ENCODE measurements at regions not wholly inside any gene's neighbourhood (a gene's known extent, or its start where the extent isn't known, plus 50 kb on each side); places are given as distances from the start of the nearest gene placed in this dataset.
"Not testable (repeated sequence)": the region's sequence is repeated elsewhere in the genome, so short reads cannot be mapped to it uniquely, and the experiment has no call there.

DNA sequence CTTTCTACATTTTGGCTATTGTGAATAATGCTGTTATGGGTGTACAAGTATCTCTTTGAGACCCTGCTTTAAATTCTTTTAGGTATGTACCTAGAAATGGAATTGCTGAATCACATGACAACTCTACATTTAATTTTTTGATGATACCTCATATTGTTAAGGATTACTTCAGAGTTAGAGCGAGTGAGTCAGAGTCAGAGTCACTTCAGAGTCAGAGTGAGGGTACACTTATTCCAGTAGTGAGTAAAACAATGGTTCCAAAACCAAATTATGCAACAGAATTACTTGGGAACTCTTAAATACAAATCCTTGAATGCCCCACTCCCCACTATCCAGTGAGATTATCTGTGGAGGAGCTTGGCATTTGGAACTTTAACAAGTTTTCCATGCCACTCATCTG lies 50.3 kb upstream of the SNRK start:
- Histone ChIP-seq H3K27ac (ENCODE audit: low read depth in 1 of 2, low read length in 2 of 2) (no peak overlapping the region), H3K27me3 (ENCODE audit: control insufficient read depth in 1 of 2, insufficient read depth in 2 of 2, low read length in 1 of 2) (no peaks in the 10 kb centered on the region), H3K4me1 (ENCODE audit: control insufficient read depth in 1 of 2, insufficient read depth in 2 of 2, low read length in 2 of 2) (no peaks in the 10 kb centered on the region), H3K4me3 (ENCODE audit: low read length in 2 of 2) (no peak overlapping the region), H3K9me3 (ENCODE audit: control insufficient read depth, low read length) (no peaks in the 10 kb centered on the region), H3K36me3 (ENCODE audit: control insufficient read depth in 1 of 2, insufficient read depth in 2 of 2, low read length in 1 of 2) (no peaks in the 10 kb centered on the region)
- intact Hi-C loops (cut with DNase I): no loop called here
- ATAC-seq (ENCODE audit: low FRiP score) (no peak), DNase-seq (no peak)
- WGBS, 2 donors: 91 to 94% methylated on average over 1 of the region's 1 CpG

DNA sequence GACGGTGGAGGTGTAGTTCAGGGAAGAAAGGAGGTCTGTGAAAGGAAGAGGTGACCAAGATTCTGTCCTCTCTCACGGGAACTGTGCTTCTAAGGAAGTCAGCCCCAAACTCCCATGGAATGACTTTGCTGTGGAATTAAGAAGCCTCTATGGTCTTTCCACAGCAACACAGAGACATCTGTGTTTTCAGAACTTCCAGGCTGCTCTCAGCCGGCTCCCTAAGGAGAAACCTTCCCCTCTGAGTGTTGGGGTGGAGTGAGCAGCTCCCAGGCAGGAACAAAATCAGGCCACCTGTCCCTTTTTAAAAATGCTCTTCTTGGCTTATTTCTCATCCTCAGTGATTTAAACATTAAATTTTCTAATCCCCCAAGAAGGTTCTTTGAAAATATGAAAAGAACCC lies 53.3 kb upstream of the SNRK start:
- Histone ChIP-seq H3K4me1 (ENCODE audit: control insufficient read depth in 1 of 2, insufficient read depth in 2 of 2, low read length in 2 of 2) (no peaks in the 10 kb centered on the region), H3K9me3 (ENCODE audit: control insufficient read depth, low read length) (no peaks in the 10 kb centered on the region), H3K36me3 (ENCODE audit: control insufficient read depth in 1 of 2, insufficient read depth in 2 of 2, low read length in 1 of 2) (no peaks in the 10 kb centered on the region), H3K27ac (ENCODE audit: low read depth in 1 of 2, low read length in 2 of 2) (no peak overlapping the region), H3K4me3 (ENCODE audit: low read length in 2 of 2) (no peak overlapping the region), H3K27me3 (ENCODE audit: control insufficient read depth in 1 of 2, insufficient read depth in 2 of 2, low read length in 1 of 2) (no peaks in the 10 kb centered on the region)
- DNase-seq: no peak
- ATAC-seq (ENCODE audit: low FRiP score): no peak
- WGBS, 2 donors: 54 to 59% methylated on average over 3 of the region's 3 CpGs
- intact Hi-C loops (cut with DNase I): no loop called here

DNA sequence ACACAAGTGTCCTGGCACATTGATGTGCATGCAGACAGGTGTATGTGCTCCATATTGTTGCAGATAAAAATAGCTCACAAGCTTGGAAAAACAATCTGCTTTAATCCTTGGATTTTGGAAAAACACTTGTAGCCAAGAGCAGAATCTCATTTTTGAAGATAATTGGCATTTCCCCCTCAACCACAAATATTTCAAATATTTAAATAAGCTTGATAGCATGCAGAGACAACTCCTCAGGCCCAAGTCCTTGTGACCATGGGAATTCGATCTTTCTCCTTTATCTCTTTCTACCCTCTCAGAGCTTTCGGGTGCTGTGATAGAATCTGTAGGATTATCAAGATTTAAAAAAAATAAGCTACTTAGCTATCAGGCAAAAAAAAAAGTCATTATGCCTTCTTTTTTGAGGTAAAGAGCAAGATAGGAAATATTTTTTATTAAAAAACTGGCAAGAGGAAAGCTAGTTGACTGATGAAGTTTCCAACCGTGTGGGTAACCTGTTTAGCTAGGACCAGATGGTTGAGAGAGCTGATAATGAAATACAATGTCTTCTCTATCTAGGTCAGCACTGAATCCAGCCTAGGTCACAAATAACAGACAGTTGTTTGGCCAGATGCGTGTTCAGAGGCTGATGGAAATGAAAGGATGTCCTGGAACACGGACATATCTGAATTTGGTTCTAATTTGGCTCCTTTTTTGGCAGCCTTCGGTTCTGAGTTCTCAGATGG lies 54.9 kb upstream of the SNRK start:
- Histone ChIP-seq H3K27ac (ENCODE audit: low read depth in 1 of 2, low read length in 2 of 2) (no peak overlapping the region), H3K4me1 (ENCODE audit: control insufficient read depth in 1 of 2, insufficient read depth in 2 of 2, low read length in 2 of 2) (no peaks in the 10 kb centered on the region), H3K36me3 (ENCODE audit: control insufficient read depth in 1 of 2, insufficient read depth in 2 of 2, low read length in 1 of 2) (no peaks in the 10 kb centered on the region), H3K9me3 (ENCODE audit: control insufficient read depth, low read length) (no peaks in the 10 kb centered on the region), H3K27me3 (ENCODE audit: control insufficient read depth in 1 of 2, insufficient read depth in 2 of 2, low read length in 1 of 2) (no peaks in the 10 kb centered on the region), H3K4me3 (ENCODE audit: low read length in 2 of 2) (no peak overlapping the region)
- WGBS, 2 donors: 61 to 68% methylated on average over 6 of the region's 6 CpGs
- DNase-seq: no peak
- no peak for ATAC-seq (ENCODE audit: low FRiP score)
- intact Hi-C loops (cut with DNase I): no loop called here

- DNase-seq; H3K4me3 ChIP-seq (ENCODE audit: low read length in 2 of 2); H3K36me3 ChIP-seq (ENCODE audit: control insufficient read depth in 1 of 2, insufficient read depth in 2 of 2, low read length in 1 of 2); H3K4me1 ChIP-seq (ENCODE audit: control insufficient read depth in 1 of 2, insufficient read depth in 2 of 2, low read length in 2 of 2); H3K9me3 ChIP-seq (ENCODE audit: control insufficient read depth, low read length); H3K27ac ChIP-seq (ENCODE audit: low read depth in 1 of 2, low read length in 2 of 2); ATAC-seq (ENCODE audit: low FRiP score); H3K27me3 ChIP-seq (ENCODE audit: control insufficient read depth in 1 of 2, insufficient read depth in 2 of 2, low read length in 1 of 2); intact Hi-C loops (cut with DNase I): not testable (repeated sequence)
- WGBS, 2 donors: 90 to 91% methylated on average over 4 of the region's 4 CpGs
These were observed 56.5 kb upstream of the SNRK start for GRCh38 chr3:43229865-43230264.

DNA sequence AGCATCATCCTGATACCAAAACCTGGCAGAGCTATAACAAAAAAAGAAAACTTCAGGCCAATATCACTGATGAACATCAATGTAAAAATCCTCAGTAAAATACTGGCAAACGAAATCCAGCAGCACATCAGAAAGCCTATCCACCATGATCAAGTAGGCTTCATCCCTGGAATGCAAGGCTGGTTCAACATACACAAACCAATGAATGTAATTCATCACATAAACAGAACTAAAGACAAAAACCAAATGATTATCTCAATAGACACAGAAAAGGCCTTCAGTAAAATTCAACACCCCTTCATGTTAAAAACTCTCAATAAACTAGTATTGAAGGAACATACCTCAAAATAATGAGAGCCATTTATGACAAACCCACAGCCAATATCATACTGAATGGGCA lies 58.7 kb upstream of the SNRK start:
- ATAC-seq (ENCODE audit: low FRiP score); H3K4me3 ChIP-seq (ENCODE audit: low read length in 2 of 2); H3K27ac ChIP-seq (ENCODE audit: low read depth in 1 of 2, low read length in 2 of 2); H3K36me3 ChIP-seq (ENCODE audit: control insufficient read depth in 1 of 2, insufficient read depth in 2 of 2, low read length in 1 of 2); H3K9me3 ChIP-seq (ENCODE audit: control insufficient read depth, low read length); H3K27me3 ChIP-seq (ENCODE audit: control insufficient read depth in 1 of 2, insufficient read depth in 2 of 2, low read length in 1 of 2); DNase-seq; H3K4me1 ChIP-seq (ENCODE audit: control insufficient read depth in 1 of 2, insufficient read depth in 2 of 2, low read length in 2 of 2); intact Hi-C loops (cut with DNase I): not testable (repeated sequence)
- 45 to 46% methylated on average over 1 of the region's 1 CpG for WGBS, 2 donors

GRCh38 chr3:43224405-43225073 lies 61.8 kb upstream of the SNRK start:
- no peak for ATAC-seq (ENCODE audit: low FRiP score)
- H3K4me1 ChIP-seq (ENCODE audit: control insufficient read depth in 1 of 2, insufficient read depth in 2 of 2, low read length in 2 of 2): no peaks in the 10 kb centered on the region
- WGBS, 2 donors: 70 to 77% methylated on average over 3 of the region's 3 CpGs
- no peaks in the 10 kb centered on the region for H3K27me3 ChIP-seq (ENCODE audit: control insufficient read depth in 1 of 2, insufficient read depth in 2 of 2, low read length in 1 of 2)
- no peak overlapping the region for H3K27ac ChIP-seq (ENCODE audit: low read depth in 1 of 2, low read length in 2 of 2)
- intact Hi-C loops (cut with DNase I): no loop called here
- H3K4me3 ChIP-seq (ENCODE audit: low read length in 2 of 2): no peak overlapping the region
- no peak for DNase-seq
- H3K36me3 ChIP-seq (ENCODE audit: control insufficient read depth in 1 of 2, insufficient read depth in 2 of 2, low read length in 1 of 2): no peaks in the 10 kb centered on the region
- H3K9me3 ChIP-seq (ENCODE audit: control insufficient read depth, low read length): peaks cover 6% of the 10 kb centered on the region

DNA sequence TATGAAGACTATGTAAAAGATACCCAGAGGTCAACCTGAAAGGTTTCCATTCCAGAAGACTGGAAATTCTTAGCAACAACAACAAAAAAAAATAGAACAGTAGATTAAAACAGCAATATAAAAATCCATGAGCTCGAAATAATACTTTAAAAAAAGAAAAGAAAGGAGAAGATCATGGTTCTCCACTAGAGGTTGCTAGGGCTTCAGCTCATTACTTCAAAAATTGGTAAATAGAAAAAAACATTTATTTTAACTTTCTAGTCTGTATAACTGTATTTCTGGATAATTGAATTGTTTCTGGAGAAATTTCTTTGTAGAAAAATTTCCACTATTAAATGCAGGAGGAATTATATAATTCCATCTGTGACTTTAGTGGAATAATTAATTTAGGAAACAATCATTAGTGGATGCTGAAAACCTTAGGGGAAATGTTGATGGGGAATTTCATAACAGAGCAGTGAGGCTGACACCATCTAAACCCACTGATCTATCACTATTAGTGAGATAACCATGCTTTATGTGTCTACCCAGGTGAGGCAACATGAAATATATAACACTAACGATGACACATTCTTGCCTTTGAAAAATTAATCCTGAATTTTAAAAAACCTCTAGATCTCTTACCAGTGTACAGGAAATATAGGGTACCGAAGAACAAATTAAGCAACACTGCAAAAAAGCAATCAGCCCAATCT lies 62.5 kb upstream of the SNRK start:
- Histone ChIP-seq H3K27ac (ENCODE audit: low read depth in 1 of 2, low read length in 2 of 2) (no peak overlapping the region), H3K4me3 (ENCODE audit: low read length in 2 of 2) (no peak overlapping the region), H3K36me3 (ENCODE audit: control insufficient read depth in 1 of 2, insufficient read depth in 2 of 2, low read length in 1 of 2) (no peaks in the 10 kb centered on the region), H3K27me3 (ENCODE audit: control insufficient read depth in 1 of 2, insufficient read depth in 2 of 2, low read length in 1 of 2) (no peaks in the 10 kb centered on the region), H3K9me3 (ENCODE audit: control insufficient read depth, low read length) (peaks cover 6% of the 10 kb centered on the region), H3K4me1 (ENCODE audit: control insufficient read depth in 1 of 2, insufficient read depth in 2 of 2, low read length in 2 of 2) (no peaks in the 10 kb centered on the region)
- ATAC-seq (ENCODE audit: low FRiP score) (no peak), DNase-seq (no peak)
- 70 to 72% methylated on average over 3 of the region's 3 CpGs for WGBS, 2 donors
- intact Hi-C loops (cut with DNase I): no loop called here

- 95 to 98% methylated on average over 4 of the region's 4 CpGs for WGBS, 2 donors
- ATAC-seq (ENCODE audit: low FRiP score) (no peak), DNase-seq (no peak)
- Histone ChIP-seq H3K4me3 (ENCODE audit: low read length in 2 of 2) (no peak overlapping the region), H3K27ac (ENCODE audit: low read depth in 1 of 2, low read length in 2 of 2) (no peak overlapping the region), H3K36me3 (ENCODE audit: control insufficient read depth in 1 of 2, insufficient read depth in 2 of 2, low read length in 1 of 2) (no peaks in the 10 kb centered on the region), H3K27me3 (ENCODE audit: control insufficient read depth in 1 of 2, insufficient read depth in 2 of 2, low read length in 1 of 2) (no peaks in the 10 kb centered on the region), H3K9me3 (ENCODE audit: control insufficient read depth, low read length) (peaks cover 6% of the 10 kb centered on the region), H3K4me1 (ENCODE audit: control insufficient read depth in 1 of 2, insufficient read depth in 2 of 2, low read length in 2 of 2) (no peaks in the 10 kb centered on the region)
- intact Hi-C loops (cut with DNase I): no loop called here
These were observed 63.8 kb upstream of the SNRK start for GRCh38 chr3:43222590-43222989.

DNA sequence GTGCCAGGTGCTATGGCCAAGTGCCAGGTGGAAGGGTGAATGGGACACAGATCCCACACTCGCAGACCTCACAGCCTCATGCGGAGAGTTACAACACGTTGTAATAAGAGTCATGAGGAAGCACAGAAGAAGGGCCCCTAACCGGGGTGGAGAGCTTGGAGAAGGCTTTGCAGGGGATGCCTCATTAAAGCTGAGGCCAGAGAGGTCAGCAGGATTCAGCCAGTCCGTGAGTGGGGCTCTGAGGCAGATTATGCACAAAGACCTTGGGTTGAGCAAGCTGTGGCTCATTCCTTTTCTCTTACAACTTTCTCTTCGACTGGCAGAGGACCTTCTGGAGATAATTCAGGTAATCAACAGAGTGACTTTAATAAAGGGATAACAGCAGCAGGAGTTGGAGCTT lies 65.3 kb upstream of the SNRK start:
- H3K4me1 ChIP-seq (ENCODE audit: control insufficient read depth in 1 of 2, insufficient read depth in 2 of 2, low read length in 2 of 2): no peaks in the 10 kb centered on the region
- H3K9me3 ChIP-seq (ENCODE audit: control insufficient read depth, low read length): peaks cover 6% of the 10 kb centered on the region
- DNase-seq (no peak), ATAC-seq (ENCODE audit: low FRiP score) (no peak)
- H3K27ac ChIP-seq (ENCODE audit: low read depth in 1 of 2, low read length in 2 of 2): no peak overlapping the region
- H3K27me3 ChIP-seq (ENCODE audit: control insufficient read depth in 1 of 2, insufficient read depth in 2 of 2, low read length in 1 of 2): no peaks in the 10 kb centered on the region
- intact Hi-C loops (cut with DNase I): no loop called here
- 39 to 49% methylated on average over 6 of the region's 6 CpGs for WGBS, 2 donors
- H3K4me3 ChIP-seq (ENCODE audit: low read length in 2 of 2): no peak overlapping the region
- H3K36me3 ChIP-seq (ENCODE audit: control insufficient read depth in 1 of 2, insufficient read depth in 2 of 2, low read length in 1 of 2): no peaks in the 10 kb centered on the region
